Erythroblast (primary cell): ENCODE measurements at regions not wholly inside any gene's neighbourhood (a gene's known extent, or its start where the extent isn't known, plus 50 kb on each side); places are given as distances from the start of the nearest gene placed in this dataset.

Source experiments
- GATA1 ChIP-seq: IDR thresholded peaks from 2 replicates; pipeline ENCODE4 v1.6.1; 2011; ENCODE audit warnings: low read depth, mild to moderate bottlenecking, control low read depth, low read length, moderate library complexity
- POLR2A ChIP-seq: IDR thresholded peaks from 2 replicates; pipeline ENCODE4 v1.6.1; 2011; ENCODE audit warnings: mild to moderate bottlenecking, low read length

DNA sequence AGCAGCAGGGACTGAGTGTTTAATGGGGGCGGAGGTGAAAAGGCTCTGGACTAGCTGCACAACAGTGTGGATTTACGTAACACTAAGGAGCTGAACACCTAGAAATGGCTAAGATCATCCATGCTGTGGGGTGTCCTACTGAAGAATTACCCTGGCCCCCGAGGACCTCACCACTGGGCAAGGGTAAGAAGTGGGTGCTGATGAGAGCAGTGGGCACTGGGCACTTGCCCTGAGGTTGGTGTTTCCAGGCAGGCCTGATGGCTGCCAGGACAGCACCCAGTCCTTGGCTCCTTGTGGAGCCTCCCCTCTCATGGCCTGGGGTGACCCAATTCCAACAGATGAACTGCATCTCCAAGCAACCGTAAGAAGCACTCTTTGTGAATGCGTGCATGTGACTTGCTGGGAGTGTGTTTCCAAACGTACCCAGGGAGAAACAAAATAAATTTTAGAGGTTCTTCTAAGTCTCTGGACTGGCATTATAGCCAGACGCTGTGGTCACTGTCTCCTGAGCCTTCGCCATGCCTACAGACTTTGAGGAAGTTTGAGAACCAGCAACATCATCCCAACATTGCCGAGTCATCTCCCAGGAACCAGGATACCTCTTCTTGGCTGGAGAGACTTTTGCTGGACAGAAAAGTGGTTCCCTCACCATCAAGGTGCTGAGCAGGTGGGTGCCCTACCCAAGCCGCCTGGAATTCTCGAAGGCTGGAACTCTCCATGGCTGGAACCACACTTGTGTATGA is 245.9 kb downstream of the ERMARD start:
- TF ChIP-seq POLR2A, result no peak
- TF ChIP-seq GATA1, result no peak
